Endodermal cell (in vitro differentiated cells): ENCODE measurements at regions not wholly inside any gene's neighbourhood (a gene's known extent, or its start where the extent isn't known, plus 50 kb on each side); places are given as distances from the start of the nearest gene placed in this dataset.

Experiments used
- DNase-seq: peaks from one replicate; pipeline ENCODE4 v3.0.0-alpha.2; 2017
- H3K27ac ChIP-seq: 2 replicates; pipeline ENCODE4 v1.5.1; 2013; ENCODE audit warnings: mild to moderate bottlenecking, low read depth, low read length, moderate library complexity
- H3K27me3 ChIP-seq: 2 replicates; pipeline ENCODE4 v1.6.1; 2013; ENCODE audit warnings: mild to moderate bottlenecking, low read length, moderate library complexity; ENCODE audit not compliant: insufficient read depth, control insufficient read depth, poor library complexity, severe bottlenecking
- H3K36me3 ChIP-seq: 2 replicates; pipeline ENCODE4 v1.7.0; 2013; ENCODE audit warnings: mild to moderate bottlenecking, low read length, moderate library complexity; ENCODE audit not compliant: control insufficient read depth, insufficient read depth
- H3K4me1 ChIP-seq: one replicate; pipeline ENCODE4 v1.7.0; 2013; ENCODE audit warnings: low read length; ENCODE audit not compliant: control insufficient read depth, insufficient read depth
- H3K4me3 ChIP-seq: 2 replicates; pipeline ENCODE4 v1.5.1; 2013; ENCODE audit warnings: mild to moderate bottlenecking, low read length, moderate library complexity
- H3K9ac ChIP-seq: 2 replicates; pipeline ENCODE4 v1.6.1; 2013; ENCODE audit warnings: mild to moderate bottlenecking, low read length, moderate library complexity; ENCODE audit not compliant: poor library complexity, severe bottlenecking; ENCODE audit errors: extremely low read depth
- H3K9me3 ChIP-seq: 2 replicates; pipeline ENCODE4 v1.6.1; 2013; ENCODE audit warnings: mild to moderate bottlenecking, low read length, moderate library complexity; ENCODE audit not compliant: control insufficient read depth
- H3K27ac Mint-ChIP-seq: 2 replicates; pipeline ENCODE4 v1.8.0; 2020; ENCODE audit warnings: mixed read lengths
- H3K27me3 Mint-ChIP-seq: 2 replicates; pipeline ENCODE4 v1.8.0; 2021; ENCODE audit warnings: mild to moderate bottlenecking, mixed read lengths; ENCODE audit not compliant: insufficient read depth
- H3K36me3 Mint-ChIP-seq: 2 replicates; pipeline ENCODE4 v1.8.0; 2020; ENCODE audit warnings: low read depth, mixed read lengths
- H3K4me1 Mint-ChIP-seq: 2 replicates; pipeline ENCODE4 v1.8.0; 2020; ENCODE audit warnings: mixed read lengths
- H3K4me3 Mint-ChIP-seq: 2 replicates; pipeline ENCODE4 v1.8.0; 2020; ENCODE audit warnings: mild to moderate bottlenecking, moderate library complexity, mixed read lengths
- H3K9me3 Mint-ChIP-seq: 2 replicates; pipeline ENCODE4 v1.8.0; 2020; ENCODE audit warnings: mild to moderate bottlenecking, mixed read lengths
- CTCF ChIP-seq: fragments of 200-600 bp; sonication (generic); conservative IDR thresholded peaks from 2 replicates; pipeline ENCODE4 v1.5.0; 2021; ENCODE audit warnings: antibody characterized with exemption, mild to moderate bottlenecking
- WGBS, 2 experiments: methylation state at CpG; one replicate each; pipeline versions ENCODE4 v1.1.5 to v1.1.7; 2013; ENCODE audit warnings: missing lambda C conversion rate in 2 of 2, mixed read lengths in 1 of 2; ENCODE audit not compliant: insufficient coverage in 1 of 2, insufficient read length in 1 of 2; 5-methylcytosine and 5-hydroxymethylcytosine counted together

DNA sequence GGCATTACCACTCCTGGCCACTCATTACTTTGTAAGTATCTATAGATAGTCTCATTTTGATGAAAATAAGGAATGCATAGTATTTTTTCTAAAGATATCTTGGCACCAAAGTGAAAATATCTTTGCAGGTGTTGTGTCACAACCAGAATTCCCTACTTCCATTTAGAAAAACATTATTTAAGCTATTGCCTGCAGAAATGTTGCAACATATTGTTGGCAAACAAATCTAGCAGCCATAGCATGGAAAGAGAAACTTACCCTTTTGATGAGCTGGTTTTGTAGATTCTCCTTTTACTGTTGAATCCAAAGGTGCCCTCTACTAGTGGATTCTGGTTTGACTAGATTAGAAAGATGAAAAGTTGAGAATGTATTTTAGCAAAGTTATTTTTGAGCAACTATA, 138.8 kb downstream of the AREG start:
- H3K36me3 Mint-ChIP-seq: no peaks in the 10 kb centered on the region
- H3K4me3 ChIP-seq: no peak overlapping the region
- no peaks in the 10 kb centered on the region for H3K27me3 ChIP-seq
- H3K27me3 Mint-ChIP-seq: no peaks in the 10 kb centered on the region
- H3K27ac Mint-ChIP-seq: no peak overlapping the region
- no peak overlapping the region for H3K27ac ChIP-seq
- no peak overlapping the region for H3K9ac ChIP-seq
- no peak overlapping the region for H3K4me3 Mint-ChIP-seq
- no peak for DNase-seq
- no peaks in the 10 kb centered on the region for H3K4me1 Mint-ChIP-seq
- no peak for TF ChIP-seq CTCF
- no peaks in the 10 kb centered on the region for H3K9me3 Mint-ChIP-seq
- H3K9me3 ChIP-seq: no peaks in the 10 kb centered on the region
- no peaks in the 10 kb centered on the region for H3K36me3 ChIP-seq
- H3K4me1 ChIP-seq: no peaks in the 10 kb centered on the region

- no peak for TF ChIP-seq CTCF
- H3K4me1 Mint-ChIP-seq: no peaks in the 10 kb centered on the region
- no peak overlapping the region for H3K27ac Mint-ChIP-seq
- no peaks in the 10 kb centered on the region for H3K27me3 Mint-ChIP-seq
- no peaks in the 10 kb centered on the region for H3K36me3 Mint-ChIP-seq
- H3K27ac ChIP-seq: no peak overlapping the region
- no peak overlapping the region for H3K4me3 Mint-ChIP-seq
- H3K9me3 ChIP-seq: no peaks in the 10 kb centered on the region
- no peak overlapping the region for H3K4me3 ChIP-seq
- no peak overlapping the region for H3K9ac ChIP-seq
- H3K36me3 ChIP-seq: no peaks in the 10 kb centered on the region
- no peaks in the 10 kb centered on the region for H3K9me3 Mint-ChIP-seq
- DNase-seq: no peak
- WGBS, 2 experiments: 93 to 100% methylated on average over 2 to 5 of the region's 5 CpGs
- no peaks in the 10 kb centered on the region for H3K4me1 ChIP-seq
- H3K27me3 ChIP-seq: no peaks in the 10 kb centered on the region
These were observed 143.4 kb downstream of the AREG start for GRCh38 chr4:74588350-74588749.

- TF ChIP-seq CTCF: no peak
- no peaks in the 10 kb centered on the region for H3K27me3 Mint-ChIP-seq
- no peak overlapping the region for H3K27ac Mint-ChIP-seq
- H3K36me3 Mint-ChIP-seq: no peaks in the 10 kb centered on the region
- no peaks in the 10 kb centered on the region for H3K36me3 ChIP-seq
- no peak overlapping the region for H3K4me3 Mint-ChIP-seq
- no peaks in the 10 kb centered on the region for H3K4me1 ChIP-seq
- H3K27ac ChIP-seq: no peak overlapping the region
- no peaks in the 10 kb centered on the region for H3K9me3 Mint-ChIP-seq
- H3K4me1 Mint-ChIP-seq: no peaks in the 10 kb centered on the region
- DNase-seq: no peak
- no peaks in the 10 kb centered on the region for H3K27me3 ChIP-seq
- no peak overlapping the region for H3K4me3 ChIP-seq
- H3K9me3 ChIP-seq: no peaks in the 10 kb centered on the region
- no peak overlapping the region for H3K9ac ChIP-seq
These were observed 145.5 kb downstream of the AREG start for GRCh38 chr4:74590476-74590875.
